Mammary epithelial cell (primary cell): ENCODE measurements at regions not wholly inside any gene's neighbourhood (a gene's known extent, or its start where the extent isn't known, plus 50 kb on each side); places are given as distances from the start of the nearest gene placed in this dataset.

Experiments used
- EZH2 ChIP-seq: IDR thresholded peaks from 2 replicates; pipeline ENCODE4 v1.6.1; 2012; ENCODE audit warnings: low read length, inconsistent platforms, borderline replicate concordance
- TF ChIP-seq, protein P1 (sequence below), 2 donors: IDR thresholded peaks in 1 of 2; conservative IDR thresholded peaks in 1 of 2; 2 replicates each; pipeline ENCODE4 v1.5.1; 2011 to 2012; ENCODE audit warnings: inconsistent platforms in 2 of 2, low read length in 2 of 2, mild to moderate bottlenecking in 2 of 2, control low read depth in 1 of 2, low read depth in 1 of 2; ENCODE audit not compliant: insufficient read depth in 1 of 2; ENCODE audit errors: extremely low read depth in 1 of 2

DNA sequence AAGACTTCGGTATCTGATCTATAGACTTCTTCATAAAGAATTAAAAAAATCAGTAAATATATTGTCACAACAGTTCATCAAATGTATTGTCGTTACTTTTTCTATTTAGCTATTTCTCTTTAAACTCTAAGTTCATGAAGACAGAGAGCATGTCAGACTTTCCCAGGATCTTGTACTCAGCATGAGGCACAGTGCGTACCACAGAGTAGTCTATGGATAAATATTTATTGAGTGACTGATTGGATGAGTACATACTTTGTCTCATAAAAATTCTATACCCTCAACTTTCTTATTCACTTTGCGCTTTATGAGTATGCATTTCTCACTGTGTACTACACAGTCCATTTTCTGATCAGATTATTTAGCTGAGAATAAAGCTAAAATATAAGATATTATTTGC is 1284.4 kb upstream of the ADGRB3 start:
- TF ChIP-seq, protein P1, sequence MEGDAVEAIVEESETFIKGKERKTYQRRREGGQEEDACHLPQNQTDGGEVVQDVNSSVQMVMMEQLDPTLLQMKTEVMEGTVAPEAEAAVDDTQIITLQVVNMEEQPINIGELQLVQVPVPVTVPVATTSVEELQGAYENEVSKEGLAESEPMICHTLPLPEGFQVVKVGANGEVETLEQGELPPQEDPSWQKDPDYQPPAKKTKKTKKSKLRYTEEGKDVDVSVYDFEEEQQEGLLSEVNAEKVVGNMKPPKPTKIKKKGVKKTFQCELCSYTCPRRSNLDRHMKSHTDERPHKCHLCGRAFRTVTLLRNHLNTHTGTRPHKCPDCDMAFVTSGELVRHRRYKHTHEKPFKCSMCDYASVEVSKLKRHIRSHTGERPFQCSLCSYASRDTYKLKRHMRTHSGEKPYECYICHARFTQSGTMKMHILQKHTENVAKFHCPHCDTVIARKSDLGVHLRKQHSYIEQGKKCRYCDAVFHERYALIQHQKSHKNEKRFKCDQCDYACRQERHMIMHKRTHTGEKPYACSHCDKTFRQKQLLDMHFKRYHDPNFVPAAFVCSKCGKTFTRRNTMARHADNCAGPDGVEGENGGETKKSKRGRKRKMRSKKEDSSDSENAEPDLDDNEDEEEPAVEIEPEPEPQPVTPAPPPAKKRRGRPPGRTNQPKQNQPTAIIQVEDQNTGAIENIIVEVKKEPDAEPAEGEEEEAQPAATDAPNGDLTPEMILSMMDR (conservative IDR thresholded peaks at IDR 0.05 in 1 of 2, IDR thresholded peaks at IDR 0.05 in 1 of 2; ENCODE audit: extremely low read depth in 1 of 2, insufficient read depth in 1 of 2, low read depth in 1 of 2, low read length in 2 of 2), result no peak
- TF ChIP-seq EZH2, result no peak
